ENCODE measurements at regions not wholly inside any gene's neighbourhood (a gene's known extent, or its start where the extent isn't known, plus 50 kb on each side); places are given as distances from the start of the nearest gene placed in this dataset.

DNA sequence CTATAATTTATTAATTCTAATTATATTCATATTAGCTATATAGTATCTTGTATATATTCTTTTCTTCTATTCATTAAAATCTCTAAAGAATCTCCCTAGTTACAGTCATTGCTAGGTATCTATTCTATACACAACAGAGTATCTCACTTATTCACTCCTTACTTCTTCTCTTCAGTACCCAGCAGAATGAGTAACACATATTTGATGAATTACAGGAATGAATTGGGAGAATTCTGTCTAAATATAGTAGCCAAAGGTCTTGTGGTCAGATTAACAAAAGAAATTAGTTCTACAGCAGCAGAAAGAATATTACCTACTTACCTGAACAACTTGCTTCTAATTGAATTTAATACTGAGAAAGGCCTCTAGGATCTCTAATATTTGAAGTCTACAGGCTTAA, 758.0 kb upstream of the ZEB2 start:
- TF ChIP-seq CTCF (IDR thresholded peaks at IDR 0.05) (no peak), POLR2A (IDR thresholded peaks at IDR 0.05) (no peak)

Data from uterus (tissue), 2 donors.